Gastrocnemius medialis (tissue), 4 donors: ENCODE measurements at regions not wholly inside any gene's neighbourhood (a gene's known extent, or its start where the extent isn't known, plus 50 kb on each side); places are given as distances from the start of the nearest gene placed in this dataset.

Source experiments
- ATAC-seq, 2 donors: fragments of 150-250 bp; one replicate each; pipeline ENCODE4 v1.9.1; 2016
- DNase-seq, 2 donors: peaks; one replicate each; pipeline ENCODE4 v3.0.0-alpha.2; 2019
- H3K27ac ChIP-seq, 4 donors: fragments of 200-600 bp; sonication (generic); 1 replicate in 1 of 4; 2 replicates in 3 of 4; pipeline ENCODE4 v1.5.1; 2016 to 2018; ENCODE audit warnings: mild to moderate bottlenecking in 2 of 4, moderate library complexity in 1 of 4
- H3K27me3 ChIP-seq, 3 donors: fragments of 200-600 bp; sonication (generic) in 2 of 3; 1 replicate in 1 of 3; 2 replicates in 2 of 3; pipeline versions ENCODE4 v1.5.1 to v1.6.0; 2016 to 2019; ENCODE audit warnings: mild to moderate bottlenecking in 1 of 3, moderate library complexity in 1 of 3
- H3K36me3 ChIP-seq, 2 donors: fragments of 200-600 bp; sonication (generic) in 1 of 2; one replicate each; pipeline ENCODE4 v1.5.1; 2017 to 2018
- H3K4me1 ChIP-seq, 2 donors: fragments of 200-600 bp; sonication (generic) in 1 of 2; one replicate each; pipeline ENCODE4 v1.5.1; 2016 to 2017; ENCODE audit warnings: mild to moderate bottlenecking in 2 of 2
- H3K4me3 ChIP-seq, 4 donors: fragments of 200-600 bp; sonication (generic) in 3 of 4; 1 replicate in 1 of 4; 2 replicates in 3 of 4; pipeline ENCODE4 v1.5.1; 2016 to 2019; ENCODE audit warnings: mild to moderate bottlenecking in 2 of 4
- H3K9me3 ChIP-seq, 3 donors: fragments of 200-600 bp; sonication (generic) in 2 of 3; 1 replicate in 1 of 3; 2 replicates in 2 of 3; pipeline ENCODE4 v1.5.1; 2016 to 2019
- CTCF ChIP-seq, 5 experiments: fragments of 450-650 bp in 3 of 5; fragments of 200-600 bp in 2 of 5; sonication (generic) in 2 of 5; IDR thresholded peaks in 4 of 5; conservative IDR thresholded peaks in 1 of 5; 1 replicate in 4 of 5; 2 replicates in 1 of 5; pipeline ENCODE4 v1.5.1; 2016 to 2019; ENCODE audit warnings: antibody characterized with exemption in 5 of 5, mild to moderate bottlenecking in 3 of 5, moderate library complexity in 3 of 5
- POLR2A ChIP-seq, 2 donors: fragments of 450-650 bp; IDR thresholded peaks; one replicate each; pipeline ENCODE4 v1.6.1; 2017; ENCODE audit warnings: antibody characterized with exemption in 2 of 2, mild to moderate bottlenecking in 2 of 2, moderate library complexity in 2 of 2
- in situ Hi-C, 4 donors: fragments of 200-750 bp; cut with MboI; loops; one replicate each; pipeline versions ENCODE4 v1.15.0 to v1.8.0; 2017; ENCODE audit warnings: low sequenced_read_pairs in 4 of 4
- intact Hi-C: fragments of 100-400 bp; cut with DNase I; formaldehyde crosslinking; loops from one replicate; pipeline ENCODE4 v1.15.1; 2023; ENCODE audit warnings: low total_unique reads

- peaks cover 13 to 30% of the 10 kb centered on the region in 2 donors for H3K4me1 ChIP-seq
Observed at GRCh38 chr6:134719286-134719685, 230.6 kb downstream of the ALDH8A1 start.

GRCh38 chr6:134714679-134715078 is 235.2 kb downstream of the ALDH8A1 start:
- intact Hi-C loops, result no loop called here
- no peak for ATAC-seq
- TF ChIP-seq POLR2A (IDR thresholded peaks at IDR 0.05) (no peak), CTCF (IDR thresholded peaks at IDR 0.05 in 4 of 5, conservative IDR thresholded peaks at IDR 0.05 in 1 of 5) (no peak)

More at GRCh38 chr6:134719286-134719685, 230.6 kb downstream of the ALDH8A1 start:
- in situ Hi-C loops, result no loop called here
- no peak for DNase-seq
- intact Hi-C loops, result no loop called here
- Histone ChIP-seq H3K9me3 (no peaks in the 10 kb centered on the region), H3K27me3 (no peaks in the 10 kb centered on the region), H3K4me3 (no peak overlapping the region), H3K36me3 (no peaks in the 10 kb centered on the region), H3K27ac (peak overlapping the region in 1 of 4 donors; percentile 47)
- ATAC-seq, result no peak
- no peak for TF ChIP-seq POLR2A (IDR thresholded peaks at IDR 0.05)
- no peak for TF ChIP-seq CTCF (IDR thresholded peaks at IDR 0.05 in 4 of 5, conservative IDR thresholded peaks at IDR 0.05 in 1 of 5)

GRCh38 chr6:134714113-134714512 is 235.8 kb downstream of the ALDH8A1 start:
- Histone ChIP-seq H3K27ac (no peak overlapping the region), H3K9me3 (no peaks in the 10 kb centered on the region), H3K4me1 (peaks cover 5 to 11% of the 10 kb centered on the region in 2 donors), H3K36me3 (no peaks in the 10 kb centered on the region), H3K4me3 (no peak overlapping the region), H3K27me3 (no peaks in the 10 kb centered on the region)
- in situ Hi-C loops, result no loop called here
- no peak for DNase-seq
- no peak for TF ChIP-seq POLR2A (IDR thresholded peaks at IDR 0.05)
- TF ChIP-seq CTCF (IDR thresholded peaks at IDR 0.05 in 4 of 5, conservative IDR thresholded peaks at IDR 0.05 in 1 of 5), result no peak
- intact Hi-C loops, result no loop called here
- ATAC-seq, result no peak

More at GRCh38 chr6:134714679-134715078, 235.2 kb downstream of the ALDH8A1 start:
- Histone ChIP-seq H3K27ac (no peak overlapping the region), H3K36me3 (no peaks in the 10 kb centered on the region), H3K9me3 (no peaks in the 10 kb centered on the region), H3K27me3 (no peaks in the 10 kb centered on the region), H3K4me3 (no peak overlapping the region), H3K4me1 (peaks cover 9 to 14% of the 10 kb centered on the region in 2 donors)
- in situ Hi-C loops, result no loop called here
- no peak for DNase-seq

- no peaks in the 10 kb centered on the region for H3K27me3 ChIP-seq
- H3K27ac ChIP-seq, result no peak overlapping the region
- H3K36me3 ChIP-seq, result no peaks in the 10 kb centered on the region
- ATAC-seq (no peak), DNase-seq (no peak)
- H3K4me3 ChIP-seq, result no peak overlapping the region
- in situ Hi-C loops, result no loop called here
- no peak for TF ChIP-seq CTCF (IDR thresholded peaks at IDR 0.05 in 4 of 5, conservative IDR thresholded peaks at IDR 0.05 in 1 of 5)
- no peak for TF ChIP-seq POLR2A (IDR thresholded peaks at IDR 0.05)
- H3K4me1 ChIP-seq, result peaks cover 5 to 11% of the 10 kb centered on the region in 2 donors
- intact Hi-C loops, result no loop called here
- no peaks in the 10 kb centered on the region for H3K9me3 ChIP-seq
Observed at GRCh38 chr6:134712311-134712710, 237.6 kb downstream of the ALDH8A1 start.

- Histone ChIP-seq H3K27me3 (no peaks in the 10 kb centered on the region), H3K4me1 (no peaks in the 10 kb centered on the region), H3K9me3 (no peaks in the 10 kb centered on the region), H3K4me3 (no peak overlapping the region), H3K36me3 (no peaks in the 10 kb centered on the region), H3K27ac (no peak overlapping the region)
- no peak for DNase-seq
- no peak for ATAC-seq
- intact Hi-C loops, result no loop called here
- in situ Hi-C loops, result no loop called here
- TF ChIP-seq CTCF (IDR thresholded peaks at IDR 0.05 in 4 of 5, conservative IDR thresholded peaks at IDR 0.05 in 1 of 5), result no peak
- no peak for TF ChIP-seq POLR2A (IDR thresholded peaks at IDR 0.05)
Observed at GRCh38 chr6:134708079-134708478, 241.8 kb downstream of the ALDH8A1 start.
